ENCODE measurements at regions not wholly inside any gene's neighbourhood (a gene's known extent, or its start where the extent isn't known, plus 50 kb on each side); places are given as distances from the start of the nearest gene placed in this dataset.

- Histone ChIP-seq H3K4me3 (replicated peaks; ENCODE audit: insufficient read depth, low read length) (no peak overlapping the region), H3K27ac (replicated peaks) (no peak overlapping the region), H3K27me3 (ENCODE audit: insufficient read depth, poor library complexity, severe bottlenecking) (no peaks in the 10 kb centered on the region)
- TF ChIP-seq, protein P1, sequence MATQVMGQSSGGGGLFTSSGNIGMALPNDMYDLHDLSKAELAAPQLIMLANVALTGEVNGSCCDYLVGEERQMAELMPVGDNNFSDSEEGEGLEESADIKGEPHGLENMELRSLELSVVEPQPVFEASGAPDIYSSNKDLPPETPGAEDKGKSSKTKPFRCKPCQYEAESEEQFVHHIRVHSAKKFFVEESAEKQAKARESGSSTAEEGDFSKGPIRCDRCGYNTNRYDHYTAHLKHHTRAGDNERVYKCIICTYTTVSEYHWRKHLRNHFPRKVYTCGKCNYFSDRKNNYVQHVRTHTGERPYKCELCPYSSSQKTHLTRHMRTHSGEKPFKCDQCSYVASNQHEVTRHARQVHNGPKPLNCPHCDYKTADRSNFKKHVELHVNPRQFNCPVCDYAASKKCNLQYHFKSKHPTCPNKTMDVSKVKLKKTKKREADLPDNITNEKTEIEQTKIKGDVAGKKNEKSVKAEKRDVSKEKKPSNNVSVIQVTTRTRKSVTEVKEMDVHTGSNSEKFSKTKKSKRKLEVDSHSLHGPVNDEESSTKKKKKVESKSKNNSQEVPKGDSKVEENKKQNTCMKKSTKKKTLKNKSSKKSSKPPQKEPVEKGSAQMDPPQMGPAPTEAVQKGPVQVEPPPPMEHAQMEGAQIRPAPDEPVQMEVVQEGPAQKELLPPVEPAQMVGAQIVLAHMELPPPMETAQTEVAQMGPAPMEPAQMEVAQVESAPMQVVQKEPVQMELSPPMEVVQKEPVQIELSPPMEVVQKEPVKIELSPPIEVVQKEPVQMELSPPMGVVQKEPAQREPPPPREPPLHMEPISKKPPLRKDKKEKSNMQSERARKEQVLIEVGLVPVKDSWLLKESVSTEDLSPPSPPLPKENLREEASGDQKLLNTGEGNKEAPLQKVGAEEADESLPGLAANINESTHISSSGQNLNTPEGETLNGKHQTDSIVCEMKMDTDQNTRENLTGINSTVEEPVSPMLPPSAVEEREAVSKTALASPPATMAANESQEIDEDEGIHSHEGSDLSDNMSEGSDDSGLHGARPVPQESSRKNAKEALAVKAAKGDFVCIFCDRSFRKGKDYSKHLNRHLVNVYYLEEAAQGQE (IDR thresholded peaks at IDR 0.05; ENCODE audit: insufficient replicate concordance, low read depth): no peak
- TF ChIP-seq SPI1 (IDR thresholded peaks at IDR 0.05; ENCODE audit: borderline replicate concordance, low read depth) (no peak), POLR2AphosphoS5 (IDR thresholded peaks at IDR 0.05; ENCODE audit: low read depth) (no peak), GABPA (IDR thresholded peaks at IDR 0.05; ENCODE audit: low read depth) (no peak), CTCF (IDR thresholded peaks at IDR 0.05; ENCODE audit: insufficient read depth, low read length) (no peak)
- no peak for DNase-seq (ENCODE audit: low read depth in 1 of 2, low spot score in 1 of 2)
Measured at GRCh38 chr2:180516232-180516631, 464.2 kb upstream of the UBE2E3 start.

GRCh38 chr2:180513389-180513788, 467.0 kb upstream of the UBE2E3 start:
- no peak overlapping the region for H3K4me3 ChIP-seq (replicated peaks; ENCODE audit: insufficient read depth, low read length)
- no peak for DNase-seq (ENCODE audit: low read depth in 1 of 2, low spot score in 1 of 2)
- TF ChIP-seq POLR2AphosphoS5 (IDR thresholded peaks at IDR 0.05; ENCODE audit: low read depth): no peak
- TF ChIP-seq, protein P1 (IDR thresholded peaks at IDR 0.05; ENCODE audit: insufficient replicate concordance, low read depth): no peak
- TF ChIP-seq SPI1 (IDR thresholded peaks at IDR 0.05; ENCODE audit: borderline replicate concordance, low read depth): no peak
- TF ChIP-seq GABPA (IDR thresholded peaks at IDR 0.05; ENCODE audit: low read depth): no peak
- no peak overlapping the region for H3K27ac ChIP-seq (replicated peaks)
- no peaks in the 10 kb centered on the region for H3K27me3 ChIP-seq (ENCODE audit: insufficient read depth, poor library complexity, severe bottlenecking)

- TF ChIP-seq POLR2AphosphoS5 (IDR thresholded peaks at IDR 0.05; ENCODE audit: low read depth) (no peak), GABPA (IDR thresholded peaks at IDR 0.05; ENCODE audit: low read depth) (no peak), SPI1 (IDR thresholded peaks at IDR 0.05; ENCODE audit: borderline replicate concordance, low read depth) (no peak), CTCF (IDR thresholded peaks at IDR 0.05; ENCODE audit: insufficient read depth, low read length) (no peak)
- TF ChIP-seq, protein P1 (IDR thresholded peaks at IDR 0.05; ENCODE audit: insufficient replicate concordance, low read depth): no peak
- no peak overlapping the region for H3K4me3 ChIP-seq (replicated peaks; ENCODE audit: insufficient read depth, low read length)
- H3K27me3 ChIP-seq (ENCODE audit: insufficient read depth, poor library complexity, severe bottlenecking): no peaks in the 10 kb centered on the region
- no peak for DNase-seq (ENCODE audit: low read depth in 1 of 2, low spot score in 1 of 2)
- H3K27ac ChIP-seq (replicated peaks): no peak overlapping the region
Measured at GRCh38 chr2:180508458-180508857, 471.9 kb upstream of the UBE2E3 start.
